ENCODE measurements at regions not wholly inside any gene's neighbourhood (a gene's known extent, or its start where the extent isn't known, plus 50 kb on each side); places are given as distances from the start of the nearest gene placed in this dataset. TPM values are rescaled to one million over a fixed set of nuclear protein-coding genes. Genes with fewer than 3 reads are reported as not detected.

GRCh38 chr12:75561921-75562320, 50.5 kb upstream of the KRR1 start:
- DNase-seq (ENCODE audit: low spot score): no peak

More at GRCh38 chr12:75561921-75562320, 50.5 kb upstream of the KRR1 start:
- H2BK120ac ChIP-seq (ENCODE audit: low read depth, low read length): no peak overlapping the region
- no peaks in the 10 kb centered on the region for H3K79me1 ChIP-seq (ENCODE audit: low read depth, low read length)
- H2AK5ac ChIP-seq (ENCODE audit: low read depth, low read length): no peak overlapping the region
- peaks cover 2 to 7% of the 10 kb centered on the region in 2 donors for H3K4me1 ChIP-seq (ENCODE audit: control insufficient read depth in 2 of 2, insufficient read depth in 1 of 2, low read depth in 1 of 2, low read length in 2 of 2)
- H3K9ac ChIP-seq (ENCODE audit: low read depth, low read length, poor library complexity): no peak overlapping the region
- no peak overlapping the region for H2BK12ac ChIP-seq (ENCODE audit: low read length)
- no peak overlapping the region for H3K4ac ChIP-seq (ENCODE audit: low read length)
- H3K9me3 ChIP-seq (replicated peaks in 1 of 2; ENCODE audit: control insufficient read depth in 2 of 2, insufficient read depth in 1 of 2, low read depth in 1 of 2, low read length in 2 of 2): peaks cover 3 to 15% of the 10 kb centered on the region in 2 donors
- H2BK15ac ChIP-seq (ENCODE audit: low read length): no peak overlapping the region
- no peak overlapping the region for H3K4me3 ChIP-seq (ENCODE audit: low read length in 2 of 2)
- WGBS, 2 donors (ENCODE audit: extremely low coverage in 2 of 2, insufficient read length in 2 of 2, insufficient replicate concordance in 1 of 2): no CpG with 5 or more reads among the region's 7 CpGs
- no peak overlapping the region for H3K18ac ChIP-seq (ENCODE audit: low read length)
- H3K36me3 ChIP-seq (replicated peaks in 1 of 2; ENCODE audit: control insufficient read depth in 2 of 2, insufficient read depth in 2 of 2, low read length in 2 of 2): no peaks in the 10 kb centered on the region
- H2AFZ ChIP-seq (ENCODE audit: low read length): no peak overlapping the region
- H3K27ac ChIP-seq (replicated peaks; ENCODE audit: low read length): no peak overlapping the region
- no peak overlapping the region for H4K8ac ChIP-seq (ENCODE audit: low read depth, low read length)
- H3K14ac ChIP-seq (ENCODE audit: low read length): no peak overlapping the region
- H3K23ac ChIP-seq (ENCODE audit: low read depth, low read length, poor library complexity): no peak overlapping the region
- no peak overlapping the region for H2BK5ac ChIP-seq (ENCODE audit: low read length)
- H3K4me2 ChIP-seq (ENCODE audit: insufficient read depth, low read length, poor library complexity, severe bottlenecking): no peak overlapping the region
- no peak overlapping the region for H4K91ac ChIP-seq (ENCODE audit: low read depth, low read length, poor library complexity)
- H3K27me3 ChIP-seq (ENCODE audit: control insufficient read depth in 3 of 3, insufficient read depth in 3 of 3, low read depth in 1 of 3, low read length in 3 of 3): no peaks in the 10 kb centered on the region

Small RNA genes lying in the stretch of these regions (small RNA-seq; reads per million reads assigned to genes)
- gene AC011611.1 (ENCODE audit: insufficient read depth) (not detected), gene AC011611.6 (ENCODE audit: insufficient read depth) (not detected), gene RF00156 (ENCODE audit: insufficient read depth) (not detected), gene RN7SL734P (ENCODE audit: insufficient read depth) (not detected)

Data from neuronal stem cell (in vitro differentiated cells).